Activated T-cell treated with anti-CD3 and anti-CD28 coated beads, Interleukin-2, amount 50 U/mL, for 48 hours (primary cell): ENCODE measurements at regions not wholly inside any gene's neighbourhood (a gene's known extent, or its start where the extent isn't known, plus 50 kb on each side); places are given as distances from the start of the nearest gene placed in this dataset.

Source experiments
- DNase-seq, 2 experiments: peaks; one replicate each; pipeline ENCODE4 v3.0.0-alpha.2; 2020

DNA sequence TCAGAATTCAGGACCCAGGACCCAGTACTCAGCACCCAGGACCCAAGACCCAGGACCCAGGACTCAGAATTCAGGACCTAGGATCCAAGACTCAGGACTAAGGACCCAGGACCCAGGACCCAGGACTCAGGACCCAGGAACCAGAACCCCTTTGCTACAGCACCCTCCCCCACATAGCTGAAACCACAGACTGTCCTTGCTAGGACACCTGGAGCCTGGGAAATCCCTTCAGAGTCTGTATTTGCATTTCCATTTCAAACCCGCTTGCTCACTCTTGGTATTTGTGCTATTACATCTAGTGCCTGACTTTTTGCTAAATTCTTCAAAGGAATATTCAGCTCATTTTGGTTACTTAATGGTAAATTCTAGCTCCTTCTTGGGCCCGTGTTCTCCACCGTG is 275.8 kb upstream of the MAF start:
- no peak for DNase-seq

DNA sequence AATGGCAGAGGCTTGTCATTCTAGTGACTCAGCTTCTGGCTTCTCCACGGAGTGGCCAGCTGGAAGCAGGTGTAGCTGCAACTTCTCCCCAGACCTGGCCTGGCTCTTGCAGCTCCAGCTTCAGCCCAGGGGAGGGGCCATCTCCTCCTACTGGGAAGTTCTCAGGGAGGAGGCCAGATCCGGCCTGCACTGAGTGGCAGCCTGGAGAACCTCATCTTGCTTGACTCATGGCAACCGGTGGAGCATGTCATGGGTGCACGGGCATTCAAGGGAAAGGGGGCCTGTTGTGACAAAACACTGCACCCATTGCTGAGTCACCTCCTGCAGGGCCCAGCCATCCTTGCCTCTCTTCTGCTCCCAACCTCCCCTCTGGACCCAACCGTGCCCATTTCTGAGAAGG is 273.9 kb upstream of the MAF start:
- DNase-seq: no peak

DNA sequence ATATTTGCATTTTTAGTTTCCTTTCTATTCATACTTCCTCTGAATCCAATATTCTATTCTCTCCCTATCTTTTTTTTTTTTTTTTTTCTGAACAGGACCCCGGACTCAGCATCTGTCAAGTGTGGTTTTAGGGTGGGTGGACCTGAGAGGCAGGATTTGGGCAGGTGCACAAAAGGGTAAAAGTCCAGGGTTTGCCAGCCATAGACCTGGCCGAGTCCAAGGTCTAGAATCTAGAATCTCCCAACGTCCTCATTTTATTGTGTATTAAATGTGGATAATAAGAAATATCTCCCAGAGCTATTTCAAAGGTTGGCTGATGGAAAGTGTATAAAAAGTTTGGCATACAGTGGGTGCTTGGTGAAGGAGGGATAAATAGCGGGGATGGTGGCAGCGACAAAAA is 273.3 kb upstream of the MAF start:
- no peak for DNase-seq

GRCh38 chr16:79871906-79872305 is 271.4 kb upstream of the MAF start:
- DNase-seq: no peak

GRCh38 chr16:79870016-79870886 is 269.7 kb upstream of the MAF start:
- DNase-seq: no peak

- no peak for DNase-seq
These were observed 268.9 kb upstream of the MAF start for GRCh38 chr16:79869304-79870015.

GRCh38 chr16:79868841-79869240 is 268.3 kb upstream of the MAF start:
- DNase-seq: no peak

DNA sequence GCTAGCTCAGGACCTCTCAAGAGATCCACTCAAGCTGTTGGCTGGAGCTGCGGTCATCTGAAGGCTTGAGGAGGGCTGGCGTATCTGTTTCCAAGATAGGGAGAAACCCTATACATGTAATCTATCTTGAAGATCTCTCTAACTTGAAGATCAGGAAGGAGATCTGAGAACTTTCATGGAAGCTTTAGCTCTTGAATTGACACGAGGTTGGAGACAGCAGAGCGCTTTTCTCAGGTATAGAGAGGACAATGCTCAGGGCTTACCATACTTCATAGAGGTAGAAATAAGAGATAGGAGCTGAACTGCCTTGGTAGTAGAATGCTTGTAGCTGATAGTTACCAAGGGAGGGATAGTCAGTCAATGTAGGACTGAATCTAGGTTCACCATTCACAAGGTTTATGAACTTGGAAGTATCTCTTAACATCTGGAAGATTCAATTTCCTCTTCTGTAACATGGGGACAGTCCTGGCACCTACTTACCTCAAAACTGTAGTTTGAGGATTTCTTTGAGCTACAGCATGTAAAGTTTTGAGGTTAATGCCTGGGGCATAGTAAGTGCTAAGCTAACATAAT is 267.0 kb upstream of the MAF start:
- DNase-seq: no peak

DNA sequence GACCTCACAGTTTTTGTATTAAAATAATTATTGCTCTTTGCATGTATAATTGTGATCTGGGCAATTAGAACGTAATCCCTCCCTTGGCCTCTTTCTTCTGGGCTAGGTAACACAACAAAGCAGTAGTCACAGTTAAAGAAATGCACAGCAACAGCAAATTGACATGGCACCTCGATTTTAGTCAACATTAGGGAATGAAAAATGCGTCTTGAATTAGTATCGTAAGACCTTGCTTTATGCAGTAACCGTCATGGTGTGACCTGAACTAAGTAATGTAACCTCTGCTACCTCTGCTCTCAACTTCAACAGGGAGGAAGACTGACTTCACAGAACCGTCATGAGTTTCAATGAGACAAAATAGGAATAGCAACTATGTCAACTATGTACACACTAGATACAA is 265.4 kb upstream of the MAF start:
- DNase-seq: no peak

GRCh38 chr16:79864781-79865391 is 264.3 kb upstream of the MAF start:
- DNase-seq: no peak

- DNase-seq: no peak
These were observed 263.7 kb upstream of the MAF start for GRCh38 chr16:79864032-79864780.

- DNase-seq: no peak
These were observed 262.8 kb upstream of the MAF start for GRCh38 chr16:79863128-79864031.

DNA sequence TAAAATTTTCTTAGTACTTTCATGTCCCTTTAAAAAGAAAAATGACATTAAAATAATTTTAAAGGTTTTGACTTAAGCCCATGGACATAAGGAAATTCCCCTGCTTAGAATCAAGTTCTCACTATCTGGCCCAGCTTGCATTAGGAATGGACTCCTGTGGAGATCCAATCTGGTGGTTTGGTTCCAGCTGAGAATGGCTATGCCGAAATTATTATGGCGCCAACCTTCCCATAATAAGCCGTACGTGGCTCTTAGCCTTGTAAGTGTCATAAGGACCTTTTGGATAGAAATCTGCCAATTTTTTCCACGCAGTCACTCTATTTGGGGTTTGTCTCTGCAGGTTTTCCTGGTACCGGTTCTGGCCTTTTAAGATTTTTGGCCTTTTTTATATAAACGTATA is 262.1 kb upstream of the MAF start:
- DNase-seq: no peak

DNA sequence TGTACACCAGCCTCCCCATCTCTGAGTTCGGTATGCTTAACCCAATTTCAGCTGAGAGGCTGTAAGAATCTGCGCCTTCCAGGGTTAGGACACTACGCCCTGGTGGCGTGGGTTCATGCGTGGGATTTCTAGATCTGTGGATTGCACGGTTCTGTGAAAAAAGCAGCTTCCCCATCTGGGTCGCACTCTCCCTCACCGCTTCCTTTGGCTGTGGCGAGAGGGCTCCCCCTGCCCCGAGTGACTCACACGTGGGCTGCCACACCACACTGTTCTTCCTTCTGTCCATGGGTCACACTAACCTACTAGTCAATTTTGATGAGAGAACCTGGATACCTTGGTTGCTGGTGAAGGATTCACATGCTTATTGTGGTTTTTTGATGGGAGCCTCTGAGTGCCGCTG is 256.0 kb upstream of the MAF start:
- no peak for DNase-seq

GRCh38 chr16:79850348-79850747 is 249.8 kb upstream of the MAF start:
- DNase-seq: no peak

DNA sequence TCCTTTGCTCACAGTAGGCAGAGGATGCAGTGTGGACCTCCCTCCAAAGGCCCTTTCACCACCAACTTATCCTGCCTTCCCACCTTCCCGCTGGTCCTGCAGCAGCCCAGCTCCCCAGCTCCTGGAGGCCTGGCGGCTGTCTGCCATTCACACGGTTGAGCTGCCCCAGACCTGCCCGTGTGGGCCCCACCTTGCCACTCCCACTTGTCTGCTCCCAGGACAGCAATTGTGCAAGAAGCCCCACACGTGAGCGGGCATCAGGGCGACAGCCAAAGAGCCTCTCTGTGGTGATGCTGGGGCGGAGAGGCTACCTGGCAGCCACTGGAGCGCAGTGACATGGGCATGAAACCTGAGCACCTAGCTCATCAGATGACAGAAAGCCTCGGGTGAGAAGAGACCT is 248.6 kb upstream of the MAF start:
- no peak for DNase-seq

DNA sequence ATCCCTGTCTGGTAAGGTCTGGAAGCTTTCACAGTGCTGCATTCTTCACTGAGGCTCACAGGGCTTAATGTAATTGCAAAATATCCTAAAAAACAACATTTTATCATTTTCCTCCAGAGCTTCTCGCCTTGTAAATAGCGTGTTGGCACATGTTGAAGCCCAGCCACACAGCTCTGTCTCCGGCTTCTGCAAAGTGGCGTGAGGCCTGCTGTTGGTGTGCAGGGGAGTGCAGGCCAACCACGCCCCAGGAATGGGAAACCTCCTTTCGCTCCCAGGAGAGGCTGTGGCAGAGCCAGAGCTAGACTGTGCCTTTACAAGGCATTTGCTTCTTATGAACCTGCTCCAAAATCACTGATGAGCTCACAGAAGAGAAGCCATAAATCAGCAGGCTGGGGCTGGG is 248.2 kb upstream of the MAF start:
- DNase-seq: no peak

GRCh38 chr16:79847569-79847968 is 247.0 kb upstream of the MAF start:
- DNase-seq: no peak

DNA sequence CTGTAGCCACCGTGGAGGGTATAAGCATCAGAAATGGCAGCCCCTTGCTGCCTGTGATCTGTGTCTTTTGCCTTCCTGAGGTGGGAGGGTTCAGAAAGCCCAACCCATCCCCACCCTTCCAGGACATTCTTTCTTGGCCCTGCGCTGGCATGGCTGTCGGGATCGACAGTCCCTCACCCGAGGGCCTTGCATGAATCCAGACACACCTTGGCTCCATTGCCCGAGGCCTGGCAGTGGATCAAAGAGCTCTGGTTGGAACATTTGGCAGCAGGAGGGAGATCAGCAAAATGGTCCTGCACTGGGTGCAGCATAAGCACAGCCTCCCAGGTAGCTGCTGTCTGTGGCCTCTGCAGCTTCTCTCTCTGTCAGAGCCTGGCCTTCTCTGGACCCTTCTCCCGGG is 246.6 kb upstream of the MAF start:
- DNase-seq: no peak

GRCh38 chr16:79845734-79846135 is 245.2 kb upstream of the MAF start:
- no peak for DNase-seq

DNA sequence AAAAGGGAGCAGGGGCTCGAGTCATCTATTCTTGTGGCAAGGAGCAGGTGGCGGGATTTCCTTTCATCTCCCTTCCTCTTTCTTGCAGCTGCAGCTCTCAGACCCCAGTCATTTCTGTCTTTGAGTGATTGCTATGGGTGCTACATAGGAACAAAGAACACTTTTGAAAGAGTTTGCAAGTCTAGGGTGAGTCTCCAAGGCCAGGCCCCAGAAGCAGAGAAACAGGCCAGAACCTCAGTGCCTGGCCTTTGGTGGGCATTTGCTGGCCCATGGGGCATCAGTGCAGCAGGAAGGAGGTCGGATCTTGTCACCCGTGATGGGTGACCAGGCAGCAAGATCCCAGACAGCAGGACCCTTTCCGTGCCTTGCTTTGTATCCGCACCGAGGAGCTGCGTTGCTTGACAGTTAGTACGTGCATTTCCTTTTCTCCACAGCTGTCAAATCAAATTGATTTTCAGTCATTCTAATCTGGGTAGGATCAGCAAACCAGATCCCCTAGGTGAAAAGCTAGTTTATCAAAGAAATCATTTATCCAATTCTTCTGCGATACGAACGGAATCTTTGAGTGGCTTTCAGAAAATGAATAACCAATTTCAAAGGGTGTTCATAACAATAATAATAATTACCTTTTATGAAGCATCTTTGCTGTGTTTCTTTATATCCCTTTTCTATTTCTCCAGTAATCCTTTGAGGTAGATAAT is 244.6 kb upstream of the MAF start:
- DNase-seq: peak in 1 of 2 experiments; percentile 23
